OCI-LY7 (cell line): ENCODE measurements at regions not wholly inside any gene's neighbourhood (a gene's known extent, or its start where the extent isn't known, plus 50 kb on each side); places are given as distances from the start of the nearest gene placed in this dataset.

Experiments used
- CTCF ChIP-seq: fragments of 200-600 bp; sonication (generic); conservative IDR thresholded peaks from 2 replicates; pipeline ENCODE4 v1.5.1; 2014; ENCODE audit warnings: mild to moderate bottlenecking, antibody characterized with exemption, low read length, moderate library complexity, mixed read lengths
- EZH2phosphoT487 ChIP-seq: fragments of 200-600 bp; sonication (generic); IDR thresholded peaks from 2 replicates; pipeline ENCODE4 v1.6.1; 2018; ENCODE audit warnings: low read depth, borderline replicate concordance, mild to moderate bottlenecking, mixed run types, antibody characterized with exemption, low read length, moderate library complexity, mixed read lengths

GRCh38 chr4:171516694-171517093, 296.5 kb upstream of the GALNTL6 start:
- no peak for TF ChIP-seq CTCF
- TF ChIP-seq EZH2phosphoT487, result no peak
